WTC11 (cell line): ENCODE measurements at regions not wholly inside any gene's neighbourhood (a gene's known extent, or its start where the extent isn't known, plus 50 kb on each side); places are given as distances from the start of the nearest gene placed in this dataset.

ENCODE experiments used
- ATAC-seq: fragments of 200-7000 bp; cut with Tn5 transposase; 2 replicates; pipeline ENCODE4 v1.10.0; 2021; ENCODE audit warnings: mild to moderate bottlenecking, moderate library complexity
- CTCF ChIA-PET: fragments of 300-600 bp; sonication (Branson Sonifier 250); formaldehyde crosslinking; loops from one replicate; lab custom pipeline; 2021; ENCODE audit warnings: antibody characterized with exemption; lab: Charles Lee
- POLR2A ChIA-PET: fragments of 350-600 bp; sonication (Branson Sonifier 250); formaldehyde crosslinking; loops from one replicate; lab custom pipeline; 2021; ENCODE audit warnings: antibody characterized with exemption; lab: Charles Lee
- DNase-seq: peaks from one replicate; pipeline ENCODE4 v3.0.0; 2021; ENCODE audit warnings: low spot score
- H3K27ac Mint-ChIP-seq: 2 replicates; pipeline ENCODE4 v1.8.0; 2021; ENCODE audit warnings: mixed read lengths
- H3K27me3 Mint-ChIP-seq: 2 replicates; pipeline ENCODE4 v1.8.0; 2021; ENCODE audit warnings: low read depth, mild to moderate bottlenecking, moderate library complexity, mixed read lengths
- H3K36me3 Mint-ChIP-seq: 2 replicates; pipeline ENCODE4 v1.8.0; 2021; ENCODE audit warnings: mixed read lengths
- H3K4me1 Mint-ChIP-seq: 2 replicates; pipeline ENCODE4 v1.8.0; 2022; ENCODE audit warnings: mixed read lengths
- H3K4me3 Mint-ChIP-seq: 2 replicates; pipeline ENCODE4 v1.8.0; 2021; ENCODE audit warnings: mild to moderate bottlenecking, moderate library complexity, mixed read lengths
- H3K9me3 Mint-ChIP-seq: 2 replicates; pipeline ENCODE4 v1.8.0; 2021; ENCODE audit warnings: mixed read lengths
- ARID4B ChIP-seq: sonication (generic); formaldehyde crosslinking; IDR thresholded peaks from 2 replicates; pipeline ENCODE4 v1.8.0; 2023; ENCODE audit warnings: missing genetic modification reagents, mild to moderate bottlenecking, borderline replicate concordance
- ATF6 ChIP-seq: sonication (generic); formaldehyde crosslinking; IDR thresholded peaks from 2 replicates; pipeline ENCODE4 v1.8.1; 2023; ENCODE audit warnings: mild to moderate bottlenecking, missing genetic modification reagents
- CBFB ChIP-seq: sonication (generic); formaldehyde crosslinking; IDR thresholded peaks from 2 replicates; pipeline ENCODE4 v1.8.1; 2022; ENCODE audit warnings: mild to moderate bottlenecking, low read depth, missing genetic modification reagents
- E2F1 ChIP-seq: sonication (generic); formaldehyde crosslinking; IDR thresholded peaks from 2 replicates; pipeline ENCODE4 v1.8.0; 2022; ENCODE audit warnings: mild to moderate bottlenecking, missing genetic modification reagents
- E2F4 ChIP-seq: sonication (generic); formaldehyde crosslinking; IDR thresholded peaks from 2 replicates; pipeline ENCODE4 v1.8.1; 2022; ENCODE audit warnings: low read depth, mild to moderate bottlenecking, moderate library complexity, missing genetic modification reagents, borderline replicate concordance
- HMGA2 ChIP-seq: fragments of 250-450 bp; sonication (Bioruptor Pico); IDR thresholded peaks from 2 replicates; pipeline ENCODE4 v1.4.0; 2021; ENCODE audit warnings: mild to moderate bottlenecking, moderate library complexity
- JUN ChIP-seq: sonication (generic); formaldehyde crosslinking; IDR thresholded peaks from 2 replicates; pipeline ENCODE4 v1.8.0; 2023; ENCODE audit warnings: mild to moderate bottlenecking, missing genetic modification reagents
- NFATC4 ChIP-seq: fragments of 250-450 bp; sonication (Bioruptor Pico); IDR thresholded peaks from 2 replicates; pipeline ENCODE4 v1.9.0; 2021; ENCODE audit warnings: mild to moderate bottlenecking
- NR2C2 ChIP-seq: sonication (generic); formaldehyde crosslinking; IDR thresholded peaks from 2 replicates; pipeline ENCODE4 v1.8.0; 2022; ENCODE audit warnings: mild to moderate bottlenecking, missing genetic modification reagents
- RELA ChIP-seq: sonication (generic); formaldehyde crosslinking; IDR thresholded peaks from 2 replicates; pipeline ENCODE4 v1.8.1; 2022; ENCODE audit warnings: missing genetic modification reagents, mild to moderate bottlenecking, borderline replicate concordance
- SMAD3 ChIP-seq: sonication (generic); formaldehyde crosslinking; IDR thresholded peaks from 2 replicates; pipeline ENCODE4 v1.8.0; 2022; ENCODE audit warnings: missing genetic modification reagents, mild to moderate bottlenecking, borderline replicate concordance
- STAT6 ChIP-seq: sonication (generic); formaldehyde crosslinking; conservative IDR thresholded peaks from 2 replicates; pipeline ENCODE4 v1.8.1; 2023; ENCODE audit warnings: mild to moderate bottlenecking, low read depth, missing genetic modification reagents, moderate library complexity
- USF1 ChIP-seq: sonication (generic); formaldehyde crosslinking; IDR thresholded peaks from 2 replicates; pipeline ENCODE4 v1.8.0; 2022; ENCODE audit warnings: mild to moderate bottlenecking, missing genetic modification reagents
- ZBTB21 ChIP-seq: sonication (generic); formaldehyde crosslinking; IDR thresholded peaks from 2 replicates; pipeline ENCODE4 v1.8.1; 2023; ENCODE audit warnings: mild to moderate bottlenecking, missing genetic modification reagents, borderline replicate concordance
- ZNF121 ChIP-seq: sonication (generic); formaldehyde crosslinking; IDR thresholded peaks from 2 replicates; pipeline ENCODE4 v1.8.0; 2023; ENCODE audit warnings: missing genetic modification reagents
- ZNF423 ChIP-seq: fragments of 250-450 bp; sonication (Bioruptor Pico); IDR thresholded peaks from 2 replicates; pipeline ENCODE4 v2.1.2; 2022; ENCODE audit warnings: mild to moderate bottlenecking, moderate library complexity
- ZNF425 ChIP-seq: fragments of 250-450 bp; sonication (Bioruptor Pico); conservative IDR thresholded peaks from 2 replicates; pipeline ENCODE4 v1.9.0; 2021; ENCODE audit warnings: mild to moderate bottlenecking
- ZNF671 ChIP-seq: fragments of 250-450 bp; sonication (Bioruptor Pico); IDR thresholded peaks from 2 replicates; pipeline ENCODE4 v1.8.0; 2021; ENCODE audit warnings: mild to moderate bottlenecking

- no peak for TF ChIP-seq ATF6 (CRISPR knock-in tag)
These were observed 421.4 kb upstream of the ZWINT start (continued) for GRCh38 chr10:56782503-56782902.

- DNase-seq (no peak), ATAC-seq (no peak)
- POLR2A ChIA-PET: no interaction called here
- peaks cover 19% of the 10 kb centered on the region for H3K36me3 Mint-ChIP-seq
- no peaks in the 10 kb centered on the region for H3K4me1 Mint-ChIP-seq
- H3K9me3 Mint-ChIP-seq: peaks cover 42% of the 10 kb centered on the region
- CTCF ChIA-PET: interaction anchor here (0.9 kb wide), 1 partner anchor 52 kb away, joined by 3 read pairs; no protein-coding TSS in a partner anchor
- peaks cover 3% of the 10 kb centered on the region; the same call in 1 of the 2 replicates for H3K27me3 Mint-ChIP-seq
- no peak overlapping the region for H3K4me3 Mint-ChIP-seq
- no peak for TF ChIP-seq ARID4B
- no peak for TF ChIP-seq ZNF671 (CRISPR knock-in tag)
- TF ChIP-seq ZNF121 (CRISPR knock-in tag): no peak
- no peak for TF ChIP-seq ZNF423 (CRISPR knock-in tag)
- TF ChIP-seq E2F1 (CRISPR knock-in tag): no peak
- no peak for TF ChIP-seq ZBTB21 (CRISPR knock-in tag)
- TF ChIP-seq CBFB: no peak
- TF ChIP-seq RELA (CRISPR knock-in tag): no peak
- TF ChIP-seq E2F4 (CRISPR knock-in tag): no peak
- TF ChIP-seq SMAD3 (CRISPR knock-in tag): no peak
- H3K27ac Mint-ChIP-seq: no peak overlapping the region
These were observed 410.3 kb upstream of the ZWINT start for GRCh38 chr10:56771343-56771742.

- ATAC-seq (no peak), DNase-seq (no peak)
- Mint-ChIP-seq H3K27me3 (no peaks in the 10 kb centered on the region; the same call in 1 of the 2 replicates), H3K27ac (no peak overlapping the region), H3K9me3 (peaks cover 48% of the 10 kb centered on the region), H3K4me1 (peaks cover 12% of the 10 kb centered on the region), H3K4me3 (no peak overlapping the region), H3K36me3 (peaks cover 24% of the 10 kb centered on the region)
- ChIA-PET POLR2A (no interaction called here), CTCF (no interaction called here)
- TF ChIP-seq NR2C2 (CRISPR knock-in tag): no peak
- TF ChIP-seq NFATC4 (CRISPR knock-in tag): no peak
- TF ChIP-seq SMAD3 (CRISPR knock-in tag): no peak
- no peak for TF ChIP-seq HMGA2
- TF ChIP-seq STAT6 (CRISPR knock-in tag): no peak
- no peak for TF ChIP-seq ZNF425
- TF ChIP-seq USF1 (CRISPR knock-in tag): no peak
- TF ChIP-seq JUN (CRISPR knock-in tag): no peak
These were observed 402.0 kb upstream of the ZWINT start for GRCh38 chr10:56763090-56763489.
